ENCODE measurements at regions not wholly inside any gene's neighbourhood (a gene's known extent, or its start where the extent isn't known, plus 50 kb on each side); places are given as distances from the start of the nearest gene placed in this dataset.
"Not testable (repeated sequence)": the region's sequence is repeated elsewhere in the genome, so short reads cannot be mapped to it uniquely, and the experiment has no call there.

- H3K36me3 Mint-ChIP-seq (ENCODE audit: low read depth): no peaks in the 10 kb centered on the region
- no peaks in the 10 kb centered on the region for H3K4me1 Mint-ChIP-seq
- no peak overlapping the region for H3K4me3 Mint-ChIP-seq
- no peak for DNase-seq
- ChIA-PET POLR2A (no interaction called here), CTCF (no interaction called here)
- intact Hi-C loops (cut with DNase I, micrococcal nuclease): no loop called here
- no peaks in the 10 kb centered on the region for H3K27me3 Mint-ChIP-seq
- no peak for ATAC-seq
- H3K9me3 Mint-ChIP-seq (ENCODE audit: low read depth): peaks cover 5% of the 10 kb centered on the region
- H3K27ac Mint-ChIP-seq: no peak overlapping the region
Observed at GRCh38 chr1:222956601-222957000, 141.8 kb downstream of the DISP1 start.

GRCh38 chr1:222967466-222968240 lies 152.8 kb downstream of the DISP1 start:
- no peak for DNase-seq
- no peaks in the 10 kb centered on the region for H3K9me3 Mint-ChIP-seq (ENCODE audit: low read depth)
- ChIA-PET CTCF (no interaction called here), POLR2A (no interaction called here)
- H3K27ac Mint-ChIP-seq: no peak overlapping the region
- no peaks in the 10 kb centered on the region for H3K4me1 Mint-ChIP-seq
- no peaks in the 10 kb centered on the region for H3K27me3 Mint-ChIP-seq
- no peak for ATAC-seq
- H3K36me3 Mint-ChIP-seq (ENCODE audit: low read depth): no peaks in the 10 kb centered on the region
- intact Hi-C loops (cut with DNase I, micrococcal nuclease): no loop called here
- no peak overlapping the region for H3K4me3 Mint-ChIP-seq

- H3K27ac Mint-ChIP-seq: no peak overlapping the region
- H3K27me3 Mint-ChIP-seq: no peaks in the 10 kb centered on the region
- H3K4me3 Mint-ChIP-seq: no peak overlapping the region
Observed at GRCh38 chr1:222970040-222970439, 155.2 kb downstream of the DISP1 start.

DNA sequence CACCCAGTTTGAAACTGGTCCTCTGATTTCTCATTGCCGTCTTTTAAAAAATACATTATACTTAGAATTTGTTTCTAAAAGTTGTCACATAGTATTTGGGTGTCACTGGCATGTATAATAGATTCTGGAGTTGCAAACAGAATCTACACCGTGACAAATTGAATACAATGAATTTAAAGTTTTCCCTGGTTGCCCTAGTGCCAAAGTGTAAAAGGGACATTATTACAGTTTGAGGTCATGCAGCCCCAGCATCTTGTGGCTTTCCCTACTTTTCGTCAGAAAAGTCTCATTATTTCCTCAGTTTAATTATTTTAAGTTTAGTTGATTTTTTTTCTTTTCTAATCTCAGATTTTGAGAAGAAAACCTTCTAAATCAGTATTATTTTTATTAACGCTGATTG lies 155.9 kb downstream of the DISP1 start:
- Mint-ChIP-seq H3K4me3 (no peak overlapping the region), H3K27ac (no peak overlapping the region), H3K9me3 (ENCODE audit: low read depth) (no peaks in the 10 kb centered on the region), H3K27me3 (no peaks in the 10 kb centered on the region), H3K4me1 (no peaks in the 10 kb centered on the region), H3K36me3 (ENCODE audit: low read depth) (no peaks in the 10 kb centered on the region)
- ChIA-PET POLR2A (no interaction called here), CTCF (no interaction called here)
- DNase-seq (no peak), ATAC-seq (no peak)
- intact Hi-C loops (cut with DNase I, micrococcal nuclease): no loop called here

More at GRCh38 chr1:222970040-222970439, 155.2 kb downstream of the DISP1 start:
- CTCF ChIA-PET: no interaction called here
- intact Hi-C loops (cut with DNase I, micrococcal nuclease): no loop called here
- POLR2A ChIA-PET: no interaction called here
- Mint-ChIP-seq H3K36me3 (ENCODE audit: low read depth) (no peaks in the 10 kb centered on the region), H3K9me3 (ENCODE audit: low read depth) (no peaks in the 10 kb centered on the region), H3K4me1 (no peaks in the 10 kb centered on the region)
- ATAC-seq: no peak
- DNase-seq: no peak

DNA sequence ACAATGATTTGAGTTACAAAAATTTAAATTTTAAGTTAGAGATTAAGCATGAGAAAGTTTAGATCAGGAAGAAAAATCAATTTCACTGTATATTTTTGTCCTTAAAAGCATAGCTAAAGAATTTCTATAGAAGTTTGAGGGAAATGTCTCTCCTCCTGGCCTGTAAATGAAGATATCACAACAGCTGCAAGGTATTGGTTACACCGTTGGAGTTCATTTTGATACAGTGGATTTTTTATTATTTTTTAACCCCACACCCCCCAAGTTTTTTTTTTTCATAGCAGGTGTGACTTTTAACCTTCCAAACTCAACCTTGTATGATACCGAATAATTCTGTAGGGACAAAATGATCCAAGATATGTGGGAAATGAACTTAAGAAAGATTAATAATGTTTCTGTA lies 156.3 kb downstream of the DISP1 start:
- intact Hi-C loops (cut with DNase I, micrococcal nuclease): no loop called here
- Mint-ChIP-seq H3K4me3 (no peak overlapping the region), H3K27ac (no peak overlapping the region), H3K36me3 (ENCODE audit: low read depth) (no peaks in the 10 kb centered on the region), H3K9me3 (ENCODE audit: low read depth) (no peaks in the 10 kb centered on the region), H3K4me1 (no peaks in the 10 kb centered on the region), H3K27me3 (no peaks in the 10 kb centered on the region)
- ChIA-PET CTCF (no interaction called here), POLR2A (no interaction called here)
- ATAC-seq: no peak
- DNase-seq: no peak

- no peak overlapping the region for H3K27ac Mint-ChIP-seq
- ChIA-PET CTCF (interaction anchor here (0.9 kb wide), 1 partner anchor 8 kb away, joined by 3 read pairs; no protein-coding TSS in a partner anchor), POLR2A (no interaction called here)
- H3K9me3 Mint-ChIP-seq (ENCODE audit: low read depth): no peaks in the 10 kb centered on the region
- H3K4me3 Mint-ChIP-seq: no peak overlapping the region
- no peaks in the 10 kb centered on the region for H3K36me3 Mint-ChIP-seq (ENCODE audit: low read depth)
- intact Hi-C loops (cut with DNase I, micrococcal nuclease): no loop called here
- ATAC-seq (no peak), DNase-seq (no peak)
- no peaks in the 10 kb centered on the region for H3K27me3 Mint-ChIP-seq
- no peaks in the 10 kb centered on the region for H3K4me1 Mint-ChIP-seq
Observed at GRCh38 chr1:222973561-222973960, 158.7 kb downstream of the DISP1 start.

DNA sequence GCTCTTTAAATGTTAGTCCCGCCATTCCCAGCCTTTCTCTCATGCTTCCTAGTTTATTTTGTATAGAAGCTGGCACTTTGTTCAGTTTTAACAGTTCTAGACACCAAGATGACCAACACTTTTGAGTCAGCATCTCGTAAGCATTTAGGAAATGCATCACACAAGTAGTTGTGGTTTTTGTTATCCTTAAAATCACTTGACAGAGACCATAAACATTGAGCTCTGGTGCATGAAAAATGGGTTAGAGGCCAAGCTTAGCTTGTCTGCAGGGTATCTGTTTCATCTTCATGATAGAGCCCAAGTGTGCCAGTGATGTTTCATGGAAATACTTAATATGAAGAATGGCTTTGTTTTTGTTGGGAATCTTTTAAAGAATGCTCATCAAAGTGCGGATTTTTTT lies 159.7 kb downstream of the DISP1 start:
- no peak for ATAC-seq
- CTCF ChIA-PET: interaction anchor here (0.6 kb wide), 1 partner anchor 16 kb away, joined by 3 read pairs; no protein-coding TSS in a partner anchor

GRCh38 chr1:222975472-222976122 lies 160.8 kb downstream of the DISP1 start:
- ATAC-seq: no peak
- no peaks in the 10 kb centered on the region for H3K9me3 Mint-ChIP-seq (ENCODE audit: low read depth)
- H3K4me1 Mint-ChIP-seq: no peaks in the 10 kb centered on the region

More for the DNA sequence above, 159.7 kb downstream of the DISP1 start:
- no peaks in the 10 kb centered on the region for H3K9me3 Mint-ChIP-seq (ENCODE audit: low read depth)
- no peak overlapping the region for H3K4me3 Mint-ChIP-seq
- H3K27me3 Mint-ChIP-seq: no peaks in the 10 kb centered on the region
- H3K27ac Mint-ChIP-seq: no peak overlapping the region
- H3K4me1 Mint-ChIP-seq: no peaks in the 10 kb centered on the region
- intact Hi-C loops (cut with DNase I, micrococcal nuclease): no loop called here
- POLR2A ChIA-PET: interaction anchor here (0.9 kb wide), 1 partner anchor 10 kb away, joined by 11 read pairs; no protein-coding TSS in a partner anchor
- H3K36me3 Mint-ChIP-seq (ENCODE audit: low read depth): no peaks in the 10 kb centered on the region
- no peak for DNase-seq

GRCh38 chr1:222976453-222976852 lies 161.6 kb downstream of the DISP1 start:
- H3K9me3 Mint-ChIP-seq (ENCODE audit: low read depth): no peaks in the 10 kb centered on the region
- H3K36me3 Mint-ChIP-seq (ENCODE audit: low read depth): no peaks in the 10 kb centered on the region
- H3K27me3 Mint-ChIP-seq: no peaks in the 10 kb centered on the region
- H3K27ac Mint-ChIP-seq: no peak overlapping the region
- ChIA-PET POLR2A (no interaction called here), CTCF (no interaction called here)
- ATAC-seq (no peak), DNase-seq (no peak)
- intact Hi-C loops (cut with DNase I, micrococcal nuclease): no loop called here
- no peak overlapping the region for H3K4me3 Mint-ChIP-seq
- no peaks in the 10 kb centered on the region for H3K4me1 Mint-ChIP-seq

More at GRCh38 chr1:222975472-222976122, 160.8 kb downstream of the DISP1 start:
- no peak overlapping the region for H3K27ac Mint-ChIP-seq
- H3K27me3 Mint-ChIP-seq: no peaks in the 10 kb centered on the region
- DNase-seq: no peak
- no peak overlapping the region for H3K4me3 Mint-ChIP-seq
- intact Hi-C loops (cut with DNase I, micrococcal nuclease): no loop called here
- ChIA-PET CTCF (no interaction called here), POLR2A (interaction anchor here (0.9 kb wide), 1 partner anchor 11 kb away, joined by 11 read pairs; no protein-coding TSS in a partner anchor)
- no peaks in the 10 kb centered on the region for H3K36me3 Mint-ChIP-seq (ENCODE audit: low read depth)

DNA sequence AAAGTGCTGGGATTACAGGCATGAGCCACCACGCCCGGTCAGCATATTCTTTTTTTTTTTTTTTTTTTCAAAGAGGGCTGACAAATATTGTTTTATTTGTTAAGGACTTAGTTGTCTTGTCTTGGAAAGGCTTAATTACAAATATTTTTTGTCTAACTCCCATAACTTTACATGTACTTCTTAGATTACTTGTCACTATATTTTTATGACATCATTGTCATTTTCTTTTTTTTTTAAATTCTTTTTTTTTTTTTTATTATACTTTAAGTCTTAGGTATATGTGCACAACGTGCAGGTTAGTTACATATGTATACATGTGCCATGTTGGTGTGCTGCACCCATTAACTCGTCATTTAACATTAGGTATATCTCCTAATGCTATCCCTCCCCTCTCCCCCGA lies 162.5 kb downstream of the DISP1 start:
- POLR2A ChIA-PET: not testable (repeated sequence)

GRCh38 chr1:222979561-222979960 lies 163.5 kb downstream of the TLR5 start:
- intact Hi-C loops (cut with DNase I, micrococcal nuclease): no loop called here
- DNase-seq (no peak), ATAC-seq (no peak)
- CTCF ChIA-PET: no interaction called here
- POLR2A ChIA-PET: no interaction called here
- Mint-ChIP-seq H3K27ac (no peak overlapping the region), H3K4me1 (no peaks in the 10 kb centered on the region), H3K36me3 (ENCODE audit: low read depth) (no peaks in the 10 kb centered on the region), H3K4me3 (no peak overlapping the region), H3K27me3 (no peaks in the 10 kb centered on the region), H3K9me3 (ENCODE audit: low read depth) (no peaks in the 10 kb centered on the region)

More for the DNA sequence above, 162.5 kb downstream of the DISP1 start:
- H3K4me1 Mint-ChIP-seq; CTCF ChIA-PET; intact Hi-C loops (cut with DNase I, micrococcal nuclease); H3K9me3 Mint-ChIP-seq (ENCODE audit: low read depth); ATAC-seq; H3K4me3 Mint-ChIP-seq; H3K27me3 Mint-ChIP-seq; H3K27ac Mint-ChIP-seq; H3K36me3 Mint-ChIP-seq (ENCODE audit: low read depth); DNase-seq: not testable (repeated sequence)

DNA sequence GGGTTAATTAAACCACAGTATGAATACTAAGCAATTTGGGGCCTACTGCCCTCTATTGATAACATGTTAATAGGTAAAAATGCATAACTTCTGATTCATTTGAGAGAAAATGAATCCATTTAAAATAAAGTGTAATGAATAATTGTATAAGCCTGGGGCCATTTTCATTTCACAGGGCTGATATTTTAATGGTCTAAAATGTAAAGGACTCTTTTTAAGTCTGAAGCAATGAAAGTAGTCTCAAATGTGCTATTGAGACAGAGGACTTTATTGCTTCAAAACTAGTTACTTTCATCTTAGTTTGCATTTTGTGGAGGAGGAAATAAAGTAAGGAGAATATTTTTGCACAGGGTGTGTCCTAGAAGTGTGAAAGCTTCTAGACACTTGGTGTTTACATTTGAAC lies 155.4 kb downstream of the TLR5 start:
- H3K27me3 Mint-ChIP-seq: no peaks in the 10 kb centered on the region
- H3K27ac Mint-ChIP-seq: no peak overlapping the region
- ATAC-seq: no peak
- no peaks in the 10 kb centered on the region for H3K4me1 Mint-ChIP-seq
- intact Hi-C loops (cut with DNase I, micrococcal nuclease): no loop called here
- DNase-seq: no peak
- no peak overlapping the region for H3K4me3 Mint-ChIP-seq
- no peaks in the 10 kb centered on the region for H3K9me3 Mint-ChIP-seq (ENCODE audit: low read depth)
- POLR2A ChIA-PET: no interaction called here
- no peaks in the 10 kb centered on the region for H3K36me3 Mint-ChIP-seq (ENCODE audit: low read depth)
- CTCF ChIA-PET: no interaction called here
